Stomach smooth muscle (tissue), 2 donors: ENCODE measurements at regions not wholly inside any gene's neighbourhood (a gene's known extent, or its start where the extent isn't known, plus 50 kb on each side); places are given as distances from the start of the nearest gene placed in this dataset.

Experiments
- H3K27ac ChIP-seq: one replicate; pipeline ENCODE4 v1.7.0; 2013; ENCODE audit warnings: mild to moderate bottlenecking, low read length, inconsistent platforms
- H3K27me3 ChIP-seq, 2 donors: one replicate each; pipeline ENCODE4 v1.7.0; 2013; ENCODE audit warnings: low read length in 2 of 2; ENCODE audit not compliant: insufficient read depth in 2 of 2, control insufficient read depth in 1 of 2
- H3K36me3 ChIP-seq, 2 donors: one replicate each; pipeline ENCODE4 v1.7.0; 2013; ENCODE audit warnings: low read length in 2 of 2; ENCODE audit not compliant: control insufficient read depth in 2 of 2, insufficient read depth in 2 of 2
- H3K4me1 ChIP-seq: one replicate; pipeline ENCODE4 v1.7.0; 2013; ENCODE audit warnings: low read length; ENCODE audit not compliant: control insufficient read depth, insufficient read depth
- H3K4me3 ChIP-seq, 2 donors: one replicate each; pipeline ENCODE4 v1.7.0; 2013; ENCODE audit warnings: low read length in 2 of 2
- H3K9ac ChIP-seq, 2 donors: one replicate each; pipeline ENCODE4 v1.7.0; 2013; ENCODE audit warnings: low read length in 2 of 2, mild to moderate bottlenecking in 1 of 2
- H3K9me3 ChIP-seq, 2 donors: one replicate each; pipeline ENCODE4 v1.7.0; 2013; ENCODE audit warnings: low read length in 2 of 2; ENCODE audit not compliant: control insufficient read depth in 2 of 2
- donor health status: healthy.
- donor health status: Pancreatic carcinoma.

DNA sequence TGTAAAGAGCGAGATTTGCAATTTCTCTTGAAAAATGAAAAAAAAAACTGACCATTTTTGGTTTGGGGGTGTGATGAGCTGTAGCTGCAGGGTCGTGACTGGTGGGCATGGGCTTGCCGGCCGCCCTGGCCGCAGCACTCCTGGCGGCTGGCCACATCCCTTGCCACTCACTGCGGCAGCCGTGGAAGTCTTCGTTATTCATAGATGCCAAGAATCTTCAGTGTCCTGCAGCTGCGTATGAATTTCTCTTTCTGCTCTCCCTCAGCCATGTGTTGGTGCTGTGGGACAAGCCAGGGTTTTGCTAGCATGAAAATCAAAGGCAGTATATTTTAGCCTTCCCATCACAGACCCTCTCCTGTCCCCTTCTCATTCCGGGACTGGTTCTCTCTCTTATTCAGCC lies 151.7 kb upstream of the TSHZ3 start:
- Histone ChIP-seq H3K9me3 (no peaks in the 10 kb centered on the region), H3K4me1 (no peaks in the 10 kb centered on the region), H3K27ac (no peak overlapping the region), H3K36me3 (no peaks in the 10 kb centered on the region), H3K9ac (no peak overlapping the region), H3K27me3 (no peaks in the 10 kb centered on the region), H3K4me3 (no peak overlapping the region)

DNA sequence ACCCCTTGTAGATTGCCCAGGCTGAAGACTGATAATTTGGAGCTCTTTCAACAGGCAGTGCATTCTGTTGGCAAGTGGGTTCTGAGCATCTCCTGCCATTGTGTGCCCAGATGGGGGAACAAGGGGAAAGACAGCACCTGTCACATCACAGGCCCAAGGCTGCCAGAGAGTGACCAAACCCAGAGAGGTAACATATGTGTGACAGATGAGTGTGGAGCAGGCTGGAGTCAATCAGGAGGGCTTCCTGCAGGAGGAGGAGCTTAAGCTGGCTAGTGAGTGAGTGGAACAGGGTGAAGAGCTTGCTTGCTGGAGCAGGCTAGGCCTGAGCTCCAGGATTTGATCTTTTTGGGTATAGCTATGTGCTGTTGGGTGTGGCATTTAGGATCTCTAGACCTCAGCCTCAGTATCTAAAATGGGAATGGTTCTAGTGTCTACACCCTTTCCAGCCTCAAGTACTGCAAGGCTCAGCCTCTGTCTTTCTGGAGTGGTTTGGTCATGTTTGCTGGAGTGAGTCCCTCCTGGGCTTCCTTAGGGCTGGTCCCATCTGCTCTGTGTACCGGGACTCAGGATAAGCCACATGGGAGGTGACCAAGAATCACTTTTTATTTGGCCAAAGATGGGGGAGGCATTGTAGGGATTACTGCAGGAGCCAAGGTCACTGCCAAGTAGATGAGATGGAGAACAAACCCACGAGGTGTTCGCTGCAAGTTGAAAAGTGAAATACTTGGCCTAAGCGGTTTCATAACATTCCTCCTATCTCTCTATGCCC lies 152.4 kb upstream of the TSHZ3 start:
- no peak overlapping the region for H3K9ac ChIP-seq
- H3K27ac ChIP-seq, result no peak overlapping the region
- no peaks in the 10 kb centered on the region for H3K36me3 ChIP-seq
- H3K27me3 ChIP-seq, result no peaks in the 10 kb centered on the region
- no peak overlapping the region for H3K4me3 ChIP-seq
- H3K4me1 ChIP-seq, result no peaks in the 10 kb centered on the region
- no peaks in the 10 kb centered on the region for H3K9me3 ChIP-seq

DNA sequence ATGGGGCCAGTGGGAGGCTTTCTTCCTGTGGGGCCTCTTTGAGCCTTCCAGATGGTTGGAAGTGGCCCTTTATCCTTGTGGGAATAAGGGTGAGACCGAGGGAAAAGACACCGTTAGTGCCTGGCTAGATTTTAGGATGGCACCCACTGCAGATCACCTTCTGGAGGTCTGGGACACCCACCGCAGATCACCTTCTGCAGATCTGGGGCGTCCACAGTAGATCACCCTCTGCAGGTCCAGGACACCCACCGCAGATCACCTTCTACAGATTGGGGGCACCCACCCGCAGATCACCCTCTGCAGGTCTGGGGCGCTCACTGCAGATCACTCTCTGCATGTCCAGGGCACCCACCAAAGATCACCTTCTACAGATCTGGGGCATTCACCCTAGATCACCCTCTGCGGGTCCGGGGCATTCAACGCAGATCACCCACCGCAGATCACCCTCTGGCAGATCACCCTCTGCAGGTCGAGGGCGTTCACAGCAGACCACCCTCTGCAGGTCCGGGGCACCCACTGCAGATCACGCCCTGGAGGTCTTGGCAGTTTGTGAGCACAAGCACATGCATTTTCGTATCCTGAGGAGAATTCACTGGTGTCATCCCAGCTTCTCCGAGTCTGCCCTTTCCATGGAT lies 153.4 kb upstream of the TSHZ3 start:
- no peaks in the 10 kb centered on the region for H3K36me3 ChIP-seq
- H3K9me3 ChIP-seq, result no peaks in the 10 kb centered on the region
- H3K27ac ChIP-seq, result no peak overlapping the region
- no peaks in the 10 kb centered on the region for H3K4me1 ChIP-seq
- no peak overlapping the region for H3K4me3 ChIP-seq
- no peaks in the 10 kb centered on the region for H3K27me3 ChIP-seq
- no peak overlapping the region for H3K9ac ChIP-seq

DNA sequence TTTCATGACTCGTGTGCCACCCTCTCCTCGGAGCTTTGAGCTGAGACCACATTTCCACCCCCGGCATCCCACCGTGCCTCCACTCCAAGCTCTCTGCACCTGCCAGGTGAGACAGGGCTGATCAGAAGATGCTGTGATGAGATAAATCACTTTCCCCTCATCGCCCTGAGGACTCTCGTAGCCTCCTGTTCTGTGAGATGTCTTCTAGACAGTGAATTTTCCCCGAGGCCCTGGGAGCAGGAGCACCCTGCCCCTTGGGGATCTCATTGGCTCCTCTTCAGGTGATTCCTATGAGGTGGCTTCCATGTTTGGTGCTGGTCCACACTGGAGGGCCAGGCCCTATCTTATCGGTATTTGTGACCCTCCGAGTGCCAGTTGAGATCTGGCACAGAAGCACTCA lies 154.0 kb upstream of the TSHZ3 start:
- H3K27me3 ChIP-seq, result no peaks in the 10 kb centered on the region
- no peak overlapping the region for H3K4me3 ChIP-seq
- no peaks in the 10 kb centered on the region for H3K9me3 ChIP-seq
- no peaks in the 10 kb centered on the region for H3K36me3 ChIP-seq
- no peak overlapping the region for H3K27ac ChIP-seq
- H3K9ac ChIP-seq, result no peak overlapping the region
- no peaks in the 10 kb centered on the region for H3K4me1 ChIP-seq

DNA sequence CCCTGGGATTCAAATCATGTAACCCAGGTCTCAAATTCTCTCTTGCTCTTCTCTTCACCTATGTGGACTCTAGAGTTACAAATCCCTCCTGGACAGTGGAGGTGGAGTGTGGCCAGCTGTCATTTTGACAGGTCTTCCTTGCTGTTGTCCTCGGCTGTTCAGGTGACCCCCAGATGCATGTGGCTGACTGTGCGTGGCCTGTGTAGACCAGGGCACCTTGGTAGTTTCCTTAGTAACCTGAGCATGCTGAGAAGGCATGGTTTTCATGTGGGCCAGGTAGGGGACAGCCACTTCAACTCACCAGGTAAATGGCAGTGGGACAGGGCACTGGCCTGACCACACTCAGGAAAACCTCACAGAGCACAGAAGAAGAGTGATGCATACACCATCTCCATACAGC lies 155.0 kb upstream of the TSHZ3 start:
- Histone ChIP-seq H3K27ac (no peak overlapping the region), H3K4me1 (no peaks in the 10 kb centered on the region), H3K27me3 (no peaks in the 10 kb centered on the region), H3K9me3 (no peaks in the 10 kb centered on the region), H3K4me3 (no peak overlapping the region), H3K36me3 (no peaks in the 10 kb centered on the region), H3K9ac (no peak overlapping the region)

DNA sequence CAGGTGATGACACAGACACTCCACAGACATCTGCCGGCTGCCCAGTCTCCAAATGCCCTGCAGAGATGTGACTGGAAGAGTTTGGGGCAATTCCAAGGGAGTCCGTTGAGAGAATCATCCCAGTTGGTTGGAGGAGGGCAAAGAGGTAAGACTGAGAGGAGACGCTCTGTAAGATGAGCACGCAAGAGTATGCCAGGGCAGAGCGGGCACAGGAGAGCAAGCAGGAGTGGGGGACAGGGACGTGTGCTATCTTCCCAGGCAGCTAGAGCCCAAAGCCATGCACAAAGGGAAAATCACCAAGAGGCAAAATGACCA lies 156.3 kb upstream of the TSHZ3 start:
- Histone ChIP-seq H3K36me3 (no peaks in the 10 kb centered on the region), H3K4me1 (no peaks in the 10 kb centered on the region), H3K9ac (no peak overlapping the region), H3K4me3 (no peak overlapping the region), H3K9me3 (no peaks in the 10 kb centered on the region), H3K27ac (no peak overlapping the region), H3K27me3 (no peaks in the 10 kb centered on the region)

DNA sequence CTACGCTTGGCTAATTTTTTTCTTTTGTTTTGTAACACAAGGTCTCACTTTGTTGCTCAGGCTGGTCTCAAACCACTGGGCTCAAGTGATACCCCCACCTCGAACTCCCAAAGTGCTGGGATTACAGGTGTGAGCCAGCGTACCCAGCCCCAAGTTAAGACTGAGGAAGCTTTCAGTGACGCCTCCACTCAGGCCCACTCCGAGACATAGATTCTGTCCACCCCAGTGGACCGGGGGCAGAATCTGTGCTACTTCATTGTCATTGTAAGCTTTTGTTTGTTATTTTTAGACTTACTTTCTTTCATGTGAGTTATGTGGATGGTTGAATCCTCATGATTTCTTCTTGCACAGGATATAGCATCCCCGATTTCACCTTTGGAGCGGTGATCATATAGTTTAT lies 156.9 kb upstream of the TSHZ3 start:
- no peak overlapping the region for H3K4me3 ChIP-seq
- H3K9me3 ChIP-seq, result no peaks in the 10 kb centered on the region
- H3K9ac ChIP-seq, result no peak overlapping the region
- H3K27ac ChIP-seq, result no peak overlapping the region
- no peaks in the 10 kb centered on the region for H3K36me3 ChIP-seq
- no peaks in the 10 kb centered on the region for H3K4me1 ChIP-seq
- H3K27me3 ChIP-seq, result no peaks in the 10 kb centered on the region

DNA sequence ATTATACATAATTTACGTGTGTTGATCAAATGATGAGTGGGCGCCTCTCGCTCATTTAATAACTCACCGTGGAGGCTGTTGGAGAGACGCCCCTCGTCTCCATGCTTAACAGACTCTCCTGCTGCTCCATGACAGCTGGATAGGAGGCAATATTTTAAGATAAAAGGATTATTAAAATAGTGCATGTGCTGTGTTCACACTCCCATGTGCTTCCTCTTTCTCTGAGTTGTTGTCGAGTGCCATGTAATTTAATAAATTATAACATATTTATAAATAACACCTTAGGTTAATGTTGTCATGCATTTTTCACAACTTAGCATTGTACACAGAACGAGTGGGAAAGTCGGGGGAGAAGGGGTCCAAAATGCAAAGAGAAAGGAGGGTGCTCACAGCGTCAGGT lies 161.4 kb upstream of the TSHZ3 start:
- Histone ChIP-seq H3K36me3 (no peaks in the 10 kb centered on the region), H3K27me3 (no peaks in the 10 kb centered on the region), H3K4me3 (no peak overlapping the region), H3K9me3 (no peaks in the 10 kb centered on the region), H3K9ac (no peak overlapping the region), H3K4me1 (no peaks in the 10 kb centered on the region), H3K27ac (no peak overlapping the region)

DNA sequence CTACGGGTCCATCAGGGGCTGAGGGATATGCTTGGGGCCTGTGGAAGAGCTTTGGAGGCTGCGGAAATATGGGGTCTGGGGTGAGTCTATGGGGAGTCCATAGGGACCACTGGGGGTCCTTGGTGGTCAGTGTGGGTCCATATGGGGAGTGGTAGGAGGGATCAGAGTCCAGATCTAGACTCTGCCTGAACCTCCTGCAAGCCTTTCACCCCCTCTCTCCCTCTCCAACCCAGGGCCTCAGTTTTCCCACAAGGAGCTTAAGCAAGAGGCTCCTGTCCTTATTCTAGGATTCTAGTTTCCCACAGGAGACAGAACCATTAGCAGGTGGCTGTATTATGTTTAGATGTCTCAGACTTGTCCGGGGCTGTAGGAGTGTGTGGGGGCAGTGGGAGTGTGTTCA lies 161.9 kb upstream of the TSHZ3 start:
- H3K9me3 ChIP-seq, result no peaks in the 10 kb centered on the region
- H3K9ac ChIP-seq, result no peak overlapping the region
- no peak overlapping the region for H3K4me3 ChIP-seq
- no peaks in the 10 kb centered on the region for H3K36me3 ChIP-seq
- H3K27ac ChIP-seq, result no peak overlapping the region
- no peaks in the 10 kb centered on the region for H3K27me3 ChIP-seq
- no peaks in the 10 kb centered on the region for H3K4me1 ChIP-seq

DNA sequence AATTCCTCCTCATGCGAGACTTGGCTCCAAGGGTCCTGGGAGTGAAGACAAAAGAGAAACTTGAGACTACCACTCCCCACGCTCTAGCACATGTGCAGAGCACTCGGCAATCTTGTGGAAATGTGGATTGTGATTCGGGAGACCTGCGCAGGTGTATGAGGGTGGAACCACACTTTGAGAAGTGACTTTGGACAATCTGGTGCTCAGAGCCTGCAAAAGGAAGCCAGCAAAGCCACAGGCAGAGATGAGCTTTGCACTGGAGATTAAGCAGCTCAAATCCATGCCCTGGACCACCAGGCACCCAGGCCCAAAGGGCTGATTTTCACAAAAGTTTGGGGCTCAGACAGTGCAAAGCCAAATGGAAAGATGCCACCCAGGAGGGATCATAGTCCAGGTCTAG lies 162.5 kb upstream of the TSHZ3 start:
- no peaks in the 10 kb centered on the region for H3K36me3 ChIP-seq
- no peaks in the 10 kb centered on the region for H3K9me3 ChIP-seq
- no peak overlapping the region for H3K9ac ChIP-seq
- H3K27me3 ChIP-seq, result no peaks in the 10 kb centered on the region
- H3K4me1 ChIP-seq, result no peaks in the 10 kb centered on the region
- H3K27ac ChIP-seq, result no peak overlapping the region
- H3K4me3 ChIP-seq, result no peak overlapping the region

DNA sequence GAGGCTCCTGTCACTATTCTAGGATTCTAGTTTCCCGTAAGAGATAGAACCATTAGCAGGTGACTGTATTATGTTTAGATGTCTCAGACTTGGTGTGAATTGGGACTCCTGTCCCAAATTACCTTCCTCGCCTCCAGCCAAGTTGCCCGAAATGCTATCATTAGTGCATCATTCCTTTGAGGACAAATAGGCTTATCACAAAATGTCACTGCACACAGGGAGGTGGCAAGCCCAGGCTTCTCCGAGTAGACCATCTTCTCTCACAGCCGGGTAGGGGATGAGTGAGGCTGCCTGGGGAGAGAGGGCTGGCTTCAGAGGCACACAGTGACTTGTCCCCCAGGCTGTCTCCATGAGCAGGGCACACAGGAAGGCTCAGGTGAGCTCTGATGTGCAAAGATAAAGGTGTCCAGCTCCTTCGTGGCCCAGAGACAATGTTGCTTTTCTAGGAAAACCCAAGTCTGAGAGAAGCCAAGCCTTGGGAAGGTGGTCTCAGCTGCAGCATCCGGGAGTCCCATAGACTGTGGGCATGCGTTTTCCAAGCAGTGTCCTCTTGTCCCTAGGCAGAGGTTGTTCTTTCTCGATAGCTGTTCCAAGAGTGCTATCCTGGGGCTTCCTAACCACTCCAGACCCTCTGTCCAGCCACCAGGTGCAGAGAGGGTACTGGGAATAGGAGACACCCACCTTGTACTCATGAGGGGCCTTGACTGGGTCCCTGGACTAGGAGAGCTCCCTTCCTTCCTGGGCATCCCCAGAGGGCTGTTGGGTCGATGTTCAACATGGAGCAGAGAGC lies 163.1 kb upstream of the TSHZ3 start:
- H3K9me3 ChIP-seq, result no peaks in the 10 kb centered on the region
- no peaks in the 10 kb centered on the region for H3K4me1 ChIP-seq
- no peak overlapping the region for H3K27ac ChIP-seq
- no peaks in the 10 kb centered on the region for H3K27me3 ChIP-seq
- no peak overlapping the region for H3K9ac ChIP-seq
- no peaks in the 10 kb centered on the region for H3K36me3 ChIP-seq
- H3K4me3 ChIP-seq, result no peak overlapping the region
